H9 (cell line): ENCODE measurements at regions not wholly inside any gene's neighbourhood (a gene's known extent, or its start where the extent isn't known, plus 50 kb on each side); places are given as distances from the start of the nearest gene placed in this dataset.

Source experiments
- DNase-seq: peaks from one replicate; pipeline ENCODE4 v3.0.0-alpha.2; 2017
- H2AFZ ChIP-seq: one replicate; pipeline ENCODE4 v1.6.1; 2013; ENCODE audit warnings: mild to moderate bottlenecking, low read length, control low read depth, moderate library complexity
- H2AK5ac ChIP-seq: 2 replicates; pipeline ENCODE4 v1.6.1; 2013; ENCODE audit warnings: low read length, control low read depth, mixed read lengths; ENCODE audit not compliant: insufficient read length
- H2BK120ac ChIP-seq: one replicate; pipeline ENCODE4 v1.6.1; 2013; ENCODE audit warnings: low read depth, mild to moderate bottlenecking, low read length, control low read depth, inconsistent platforms; ENCODE audit not compliant: poor library complexity, severe bottlenecking
- H2BK12ac ChIP-seq: 2 replicates; pipeline ENCODE4 v1.6.1; 2013; ENCODE audit warnings: low read length, control low read depth, mixed read lengths, low read depth; ENCODE audit not compliant: insufficient read length
- H2BK15ac ChIP-seq: 2 replicates; pipeline ENCODE4 v1.6.1; 2013; ENCODE audit warnings: low read depth, low read length, control low read depth
- H2BK20ac ChIP-seq: one replicate; pipeline ENCODE4 v1.6.1; 2013; ENCODE audit warnings: low read depth, mild to moderate bottlenecking, low read length, control low read depth, inconsistent platforms; ENCODE audit not compliant: poor library complexity, severe bottlenecking
- H2BK5ac ChIP-seq: 2 replicates; pipeline ENCODE4 v1.6.1; 2013; ENCODE audit warnings: low read length, control low read depth, mixed read lengths; ENCODE audit not compliant: insufficient read length
- H3K14ac ChIP-seq: 2 replicates; pipeline ENCODE4 v1.6.1; 2013; ENCODE audit warnings: low read length, control low read depth; ENCODE audit not compliant: insufficient read depth
- H3K18ac ChIP-seq: 2 replicates; pipeline ENCODE4 v1.6.1; 2013; ENCODE audit warnings: low read depth, mild to moderate bottlenecking, mixed read lengths, low read length, control low read depth; ENCODE audit not compliant: insufficient read length
- H3K23ac ChIP-seq: 2 replicates; pipeline ENCODE4 v1.6.1; 2013; ENCODE audit warnings: low read length, control low read depth, mixed read lengths, low read depth; ENCODE audit not compliant: insufficient read length
- H3K23me2 ChIP-seq: 2 replicates; pipeline ENCODE4 v1.6.1; 2013; ENCODE audit warnings: low read depth, mild to moderate bottlenecking, mixed read lengths, low read length, control low read depth; ENCODE audit not compliant: insufficient read length, poor library complexity, severe bottlenecking
- H3K27ac ChIP-seq: 2 replicates; pipeline ENCODE4 v1.5.1; 2013; ENCODE audit warnings: low read length, control low read depth, mixed read lengths, low read depth; ENCODE audit not compliant: insufficient read length
- H3K27me3 ChIP-seq: 2 replicates; pipeline ENCODE4 v1.6.1; 2013; ENCODE audit warnings: low read length, control low read depth, inconsistent platforms; ENCODE audit not compliant: insufficient read depth
- H3K4ac ChIP-seq: 2 replicates; pipeline ENCODE4 v1.6.1; 2013; ENCODE audit warnings: low read depth, mild to moderate bottlenecking, control low read depth, inconsistent platforms, low read length, moderate library complexity
- H3K4me1 ChIP-seq: 2 replicates; pipeline ENCODE4 v1.6.1; 2013; ENCODE audit warnings: low read length, control low read depth, inconsistent platforms; ENCODE audit not compliant: insufficient read depth
- H3K4me2 ChIP-seq: 2 replicates; pipeline ENCODE4 v1.6.1; 2013; ENCODE audit warnings: low read length, control low read depth, mixed read lengths; ENCODE audit not compliant: insufficient read length, insufficient read depth
- H3K56ac ChIP-seq: 2 replicates; pipeline ENCODE4 v1.6.1; 2013; ENCODE audit warnings: low read depth, mild to moderate bottlenecking, mixed read lengths, low read length, control low read depth; ENCODE audit not compliant: insufficient read length
- H3K79me1 ChIP-seq: 2 replicates; pipeline ENCODE4 v1.6.1; 2013; ENCODE audit warnings: low read depth, mild to moderate bottlenecking, moderate library complexity, low read length, control low read depth, inconsistent platforms; ENCODE audit not compliant: insufficient read depth, poor library complexity, severe bottlenecking
- H3K79me2 ChIP-seq: 2 replicates; pipeline ENCODE4 v1.6.1; 2013; ENCODE audit warnings: low read length, control low read depth, inconsistent platforms; ENCODE audit not compliant: insufficient read depth
- H3K9ac ChIP-seq: 2 replicates; pipeline ENCODE4 v1.6.1; 2013; ENCODE audit warnings: low read length, control low read depth, mixed read lengths; ENCODE audit not compliant: insufficient read length; ENCODE audit errors: extremely low read depth
- H3K9me3 ChIP-seq: one replicate; pipeline ENCODE4 v1.6.1; 2013; ENCODE audit warnings: low read depth, low read length, inconsistent platforms; ENCODE audit not compliant: control insufficient read depth
- H3T11ph ChIP-seq: one replicate; pipeline ENCODE4 v1.6.1; 2013; ENCODE audit warnings: mild to moderate bottlenecking, low read length, control low read depth, inconsistent platforms
- H4K20me1 ChIP-seq: one replicate; pipeline ENCODE4 v1.6.1; 2013; ENCODE audit not compliant: control insufficient read depth, insufficient read length, insufficient read depth
- H4K5ac ChIP-seq: 2 replicates; pipeline ENCODE4 v1.6.1; 2013; ENCODE audit warnings: low read depth, mild to moderate bottlenecking, mixed read lengths, low read length, control low read depth; ENCODE audit not compliant: insufficient read length
- H4K8ac ChIP-seq: replicated peaks from 2 replicates; pipeline ENCODE4 v1.6.1; 2013; ENCODE audit warnings: low read length, control low read depth, mixed read lengths, low read depth; ENCODE audit not compliant: insufficient read length
- H4K91ac ChIP-seq: 2 replicates; pipeline ENCODE4 v1.6.1; 2013; ENCODE audit warnings: low read depth, mild to moderate bottlenecking, moderate library complexity, mixed read lengths, low read length, control low read depth; ENCODE audit not compliant: insufficient read length
- H3K27ac Mint-ChIP-seq, 3 experiments: 2 replicates in 2 of 3; 3 replicates in 1 of 3; pipeline ENCODE4 v1.8.0; 2020 to 2021; ENCODE audit warnings: mixed read lengths in 3 of 3, mild to moderate bottlenecking in 1 of 3, moderate library complexity in 1 of 3
- H3K27me3 Mint-ChIP-seq: 2 replicates; pipeline ENCODE4 v1.8.0; 2021; ENCODE audit warnings: low read depth, mild to moderate bottlenecking, moderate library complexity, mixed read lengths
- H3K36me3 Mint-ChIP-seq, 3 experiments: 2 replicates in 2 of 3; 3 replicates in 1 of 3; pipeline ENCODE4 v1.8.0; 2020 to 2021; ENCODE audit warnings: low read depth in 3 of 3, mixed read lengths in 3 of 3; ENCODE audit not compliant: insufficient read depth in 1 of 3
- H3K4me1 Mint-ChIP-seq, 2 experiments: 2 replicates each; pipeline ENCODE4 v1.8.0; 2020; ENCODE audit warnings: mixed read lengths in 2 of 2
- H3K4me3 Mint-ChIP-seq, 2 experiments: 2 replicates in 1 of 2; 3 replicates in 1 of 2; pipeline ENCODE4 v1.8.0; 2020 to 2021; ENCODE audit warnings: mild to moderate bottlenecking in 2 of 2, mixed read lengths in 2 of 2, moderate library complexity in 1 of 2
- H3K9me3 Mint-ChIP-seq, 2 experiments: 2 replicates in 1 of 2; 3 replicates in 1 of 2; pipeline ENCODE4 v1.8.0; 2020; ENCODE audit warnings: mild to moderate bottlenecking in 2 of 2, mixed read lengths in 2 of 2, moderate library complexity in 1 of 2
- WGBS: extraction: QIAGEN DNeasy Blood & Tissue Kit; methylation state at CpG from one replicate; pipeline ENCODE4 v1.1.7; 2013; ENCODE audit warnings: missing lambda C conversion rate, low lambda C conversion rate, mixed read lengths; ENCODE audit not compliant: insufficient read length; ENCODE audit errors: extremely low coverage; 5-methylcytosine and 5-hydroxymethylcytosine counted together
- TF ChIP-seq, protein P1 (sequence below): fragments of 200-600 bp; sonication (generic); conservative IDR thresholded peaks from 3 replicates; pipeline ENCODE4 v1.8.0; 2021; ENCODE audit warnings: antibody characterized with exemption, mild to moderate bottlenecking

DNA sequence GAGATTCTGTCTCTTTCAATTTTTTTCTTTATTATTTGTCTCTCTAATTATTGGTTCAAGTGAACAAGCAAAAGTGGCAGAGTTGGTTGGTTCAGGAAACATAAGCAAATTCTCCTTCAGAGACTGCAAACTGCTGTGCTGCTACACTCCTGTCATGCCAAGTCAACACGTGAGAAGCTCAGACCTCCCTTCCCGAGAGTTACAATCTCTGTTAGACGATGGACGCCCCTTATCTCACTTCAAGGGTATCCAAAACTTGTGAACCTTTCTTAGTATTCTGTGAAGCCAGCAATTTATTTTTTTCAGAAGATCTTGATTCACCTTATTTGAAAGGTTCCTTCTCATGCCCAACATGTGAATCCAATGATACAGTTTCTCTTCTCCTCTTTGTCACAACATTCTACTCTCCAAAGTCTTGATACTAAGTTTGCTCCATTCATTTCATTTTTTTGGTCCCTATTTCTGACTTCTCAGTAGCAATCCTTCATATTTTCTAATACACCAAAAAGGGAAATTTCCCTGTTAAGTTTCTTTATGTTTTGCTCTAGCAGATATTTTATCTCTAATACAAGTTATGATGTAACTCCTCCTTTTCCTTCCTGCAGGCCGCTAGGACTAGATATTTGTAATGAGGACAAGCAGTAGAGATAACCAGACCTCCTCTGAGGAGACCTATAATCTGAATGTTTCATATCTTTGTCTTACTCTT lies 448.8 kb upstream of the CITED2 start:
- no peak overlapping the region for H2BK20ac ChIP-seq
- H3K9me3 ChIP-seq: no peaks in the 10 kb centered on the region
- no peak overlapping the region for H4K5ac ChIP-seq
- H2BK15ac ChIP-seq: no peak overlapping the region
- H3K56ac ChIP-seq: no peak overlapping the region
- no peak for DNase-seq
- H3K9me3 Mint-ChIP-seq: no peaks in the 10 kb centered on the region
- no CpG with 5 or more reads among the region's 5 CpGs for WGBS
- H3K27me3 Mint-ChIP-seq: no peaks in the 10 kb centered on the region
- no peak overlapping the region for H3K9ac ChIP-seq
- no peak overlapping the region for H2BK120ac ChIP-seq
- H3K23me2 ChIP-seq: no peaks in the 10 kb centered on the region
- H3K36me3 Mint-ChIP-seq: no peaks in the 10 kb centered on the region
- H3K27me3 ChIP-seq: no peaks in the 10 kb centered on the region
- no peak overlapping the region for H3K23ac ChIP-seq
- no peak overlapping the region for H3K4me3 Mint-ChIP-seq
- H3K18ac ChIP-seq: no peak overlapping the region
- TF ChIP-seq, protein P1, sequence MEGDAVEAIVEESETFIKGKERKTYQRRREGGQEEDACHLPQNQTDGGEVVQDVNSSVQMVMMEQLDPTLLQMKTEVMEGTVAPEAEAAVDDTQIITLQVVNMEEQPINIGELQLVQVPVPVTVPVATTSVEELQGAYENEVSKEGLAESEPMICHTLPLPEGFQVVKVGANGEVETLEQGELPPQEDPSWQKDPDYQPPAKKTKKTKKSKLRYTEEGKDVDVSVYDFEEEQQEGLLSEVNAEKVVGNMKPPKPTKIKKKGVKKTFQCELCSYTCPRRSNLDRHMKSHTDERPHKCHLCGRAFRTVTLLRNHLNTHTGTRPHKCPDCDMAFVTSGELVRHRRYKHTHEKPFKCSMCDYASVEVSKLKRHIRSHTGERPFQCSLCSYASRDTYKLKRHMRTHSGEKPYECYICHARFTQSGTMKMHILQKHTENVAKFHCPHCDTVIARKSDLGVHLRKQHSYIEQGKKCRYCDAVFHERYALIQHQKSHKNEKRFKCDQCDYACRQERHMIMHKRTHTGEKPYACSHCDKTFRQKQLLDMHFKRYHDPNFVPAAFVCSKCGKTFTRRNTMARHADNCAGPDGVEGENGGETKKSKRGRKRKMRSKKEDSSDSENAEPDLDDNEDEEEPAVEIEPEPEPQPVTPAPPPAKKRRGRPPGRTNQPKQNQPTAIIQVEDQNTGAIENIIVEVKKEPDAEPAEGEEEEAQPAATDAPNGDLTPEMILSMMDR: no peak
- H3K79me2 ChIP-seq: no peaks in the 10 kb centered on the region
- no peak overlapping the region for H2AK5ac ChIP-seq
- no peaks in the 10 kb centered on the region for H4K20me1 ChIP-seq
- H3K4ac ChIP-seq: no peak overlapping the region
- H2BK12ac ChIP-seq: no peak overlapping the region
- no peak overlapping the region for H4K91ac ChIP-seq
- H3K4me1 Mint-ChIP-seq: no peaks in the 10 kb centered on the region
- no peaks in the 10 kb centered on the region for H3K79me1 ChIP-seq
- no peak overlapping the region for H3K14ac ChIP-seq
- no peak overlapping the region for H3K27ac ChIP-seq
- H2AFZ ChIP-seq: no peak overlapping the region
- H3K4me2 ChIP-seq: no peak overlapping the region
- H4K8ac ChIP-seq: no peak overlapping the region
- H3T11ph ChIP-seq: no peak overlapping the region
- no peak overlapping the region for H3K27ac Mint-ChIP-seq
- H3K4me1 ChIP-seq: no peaks in the 10 kb centered on the region
- H2BK5ac ChIP-seq: no peak overlapping the region
